Large intestine (tissue), 3 donors: ENCODE measurements at regions not wholly inside any gene's neighbourhood (a gene's known extent, or its start where the extent isn't known, plus 50 kb on each side); places are given as distances from the start of the nearest gene placed in this dataset.
"Not testable (repeated sequence)": the region's sequence is repeated elsewhere in the genome, so short reads cannot be mapped to it uniquely, and the experiment has no call there.

Source experiments
- DNase-seq, 2 donors: peaks; one replicate each; pipeline versions ENCODE4 v3.0.0 to v3.0.0-alpha.2; 2013
- H3K27ac ChIP-seq: one replicate; pipeline ENCODE4 v1.5.1; 2013; ENCODE audit warnings: low read length
- H3K27me3 ChIP-seq: 2 replicates; pipeline ENCODE4 v1.6.1; 2013; ENCODE audit warnings: low read length; ENCODE audit not compliant: control insufficient read depth, insufficient read depth
- H3K36me3 ChIP-seq: 2 replicates; pipeline ENCODE4 v1.6.1; 2013; ENCODE audit warnings: low read length; ENCODE audit not compliant: control insufficient read depth, insufficient read depth
- H3K4me1 ChIP-seq: one replicate; pipeline ENCODE4 v1.6.1; 2013; ENCODE audit warnings: low read length; ENCODE audit not compliant: control insufficient read depth, insufficient read depth
- H3K4me3 ChIP-seq: one replicate; pipeline ENCODE4 v1.5.1; 2013; ENCODE audit warnings: low read length
- H3K9me3 ChIP-seq: one replicate; pipeline ENCODE4 v1.6.1; 2013; ENCODE audit warnings: mild to moderate bottlenecking, low read depth, low read length, moderate library complexity; ENCODE audit not compliant: control insufficient read depth
- WGBS: methylation state at CpG from one replicate; pipeline ENCODE4 v1.1.5; 2013; ENCODE audit warnings: low lambda C conversion rate; ENCODE audit not compliant: insufficient coverage; 5-methylcytosine and 5-hydroxymethylcytosine counted together

DNA sequence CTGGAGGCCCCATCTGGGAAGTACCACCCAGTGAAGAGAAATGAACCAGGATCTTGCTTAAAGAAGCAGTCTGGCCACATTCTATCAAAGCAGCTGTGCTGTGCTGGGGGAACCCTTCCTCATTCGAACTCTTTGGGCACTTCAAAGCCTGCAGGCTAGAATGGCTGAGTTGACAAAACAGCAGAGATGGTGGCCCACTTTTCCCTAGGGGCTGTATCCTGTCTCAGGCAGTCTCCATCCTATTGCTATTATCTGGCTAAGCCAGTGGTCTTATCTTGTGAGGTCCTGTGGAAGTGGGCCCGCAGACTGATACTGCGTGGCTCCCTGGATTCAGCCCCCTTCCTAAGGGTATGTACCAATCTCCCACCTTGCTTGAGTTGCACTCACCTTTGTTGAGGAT lies 114.3 kb downstream of the VSIG4 start:
- Histone ChIP-seq H3K27ac (no peak overlapping the region), H3K4me1 (no peaks in the 10 kb centered on the region), H3K9me3 (no peaks in the 10 kb centered on the region), H3K36me3 (no peaks in the 10 kb centered on the region), H3K4me3 (no peak overlapping the region), H3K27me3 (no peaks in the 10 kb centered on the region)
- WGBS, result no CpG with 5 or more reads among the region's 3 CpGs
- no peak for DNase-seq

DNA sequence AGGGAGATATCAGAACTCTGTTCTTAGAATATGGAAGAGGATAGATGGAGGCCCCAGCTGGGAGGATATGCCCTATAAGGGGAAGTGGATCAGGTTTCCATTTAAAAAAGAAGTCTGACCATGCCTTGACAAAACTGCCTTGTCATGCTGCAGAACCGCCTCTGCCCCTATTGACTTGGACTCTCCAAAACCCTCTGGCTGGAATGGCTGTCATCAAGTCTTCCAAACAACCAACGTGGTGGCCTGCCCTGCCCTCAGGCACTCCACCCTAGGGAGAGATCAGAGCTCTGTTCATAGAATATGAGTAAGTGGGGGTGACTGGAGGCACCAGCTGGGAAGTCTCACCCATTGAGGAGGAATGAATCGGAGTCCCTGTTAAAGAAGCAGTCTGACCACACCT lies 114.9 kb downstream of the VSIG4 start:
- Histone ChIP-seq H3K27me3 (no peaks in the 10 kb centered on the region), H3K27ac (no peak overlapping the region), H3K36me3 (no peaks in the 10 kb centered on the region), H3K4me3 (no peak overlapping the region), H3K4me1 (no peaks in the 10 kb centered on the region), H3K9me3 (no peaks in the 10 kb centered on the region)
- WGBS, result no CpG with 5 or more reads among the region's 3 CpGs
- DNase-seq, result no peak

DNA sequence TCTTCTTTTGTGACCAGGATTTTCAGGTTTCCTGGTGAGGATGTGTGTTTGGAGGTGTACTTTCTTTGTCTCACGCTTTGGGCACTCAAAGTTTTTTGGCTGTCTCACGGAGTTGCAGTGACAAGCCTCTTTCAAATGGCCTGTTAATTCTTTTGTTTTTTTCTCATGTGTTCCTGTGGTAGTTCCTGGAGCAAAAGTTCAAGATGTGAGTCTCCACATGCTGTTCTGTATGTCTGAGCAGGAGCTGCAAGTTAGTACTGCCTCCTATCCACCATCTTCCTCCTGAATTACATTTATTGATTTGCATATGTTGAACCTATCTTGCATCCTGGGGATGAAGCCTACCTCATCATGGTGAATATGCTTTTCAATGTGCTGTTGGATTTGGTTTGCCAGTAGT lies 118.5 kb downstream of the VSIG4 start:
- Histone ChIP-seq H3K27me3 (no peaks in the 10 kb centered on the region), H3K36me3 (no peaks in the 10 kb centered on the region), H3K4me3 (no peak overlapping the region), H3K9me3 (no peaks in the 10 kb centered on the region), H3K4me1 (no peaks in the 10 kb centered on the region), H3K27ac (no peak overlapping the region)
- DNase-seq, result no peak
- WGBS, result no CpG with 5 or more reads among the region's 2 CpGs

DNA sequence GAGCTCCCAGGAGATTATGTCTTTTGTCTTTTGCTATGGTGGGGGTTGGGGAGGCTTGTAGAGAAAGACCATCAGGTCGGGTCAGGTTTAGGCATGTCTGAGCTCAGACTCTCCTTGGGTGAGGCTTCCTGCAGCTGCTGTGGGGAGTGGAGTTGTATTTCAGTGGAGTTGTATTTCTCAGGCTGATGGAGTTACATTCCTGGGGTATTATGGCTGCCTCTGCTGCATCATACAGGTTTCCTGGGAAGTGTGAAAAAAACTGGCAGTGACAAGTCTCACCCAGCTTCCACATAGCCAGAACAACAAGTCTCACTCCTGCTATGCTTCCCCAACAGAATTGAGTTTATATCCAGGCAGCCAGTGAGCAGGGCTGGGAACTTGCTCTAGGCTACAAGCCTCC lies 119.3 kb downstream of the VSIG4 start:
- no peak overlapping the region for H3K4me3 ChIP-seq
- no peaks in the 10 kb centered on the region for H3K4me1 ChIP-seq
- H3K9me3 ChIP-seq, result no peaks in the 10 kb centered on the region
- no peak for DNase-seq
- no peaks in the 10 kb centered on the region for H3K27me3 ChIP-seq
- H3K36me3 ChIP-seq, result no peaks in the 10 kb centered on the region
- no CpG with 5 or more reads among the region's 1 CpG for WGBS
- H3K27ac ChIP-seq, result no peak overlapping the region

DNA sequence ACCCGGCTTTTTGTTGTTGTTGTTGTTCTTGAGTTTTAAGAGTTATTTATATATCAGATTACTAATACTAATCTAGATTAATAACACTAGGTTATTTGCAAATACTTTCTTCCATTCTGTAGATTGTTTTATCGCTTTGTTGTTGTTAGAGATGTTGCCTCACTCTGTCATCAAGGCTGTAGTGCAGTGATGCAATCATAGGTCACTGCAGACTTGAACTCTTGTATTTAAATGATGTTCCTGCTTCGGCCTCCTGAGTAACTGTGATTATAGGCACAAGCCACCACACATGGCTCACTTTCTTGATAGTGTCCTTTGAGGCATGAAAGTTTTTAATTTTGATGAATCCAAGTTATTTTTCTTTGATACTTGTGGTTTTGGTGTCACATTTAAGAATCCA lies 129.0 kb downstream of the VSIG4 start:
- Histone ChIP-seq H3K27me3 (no peaks in the 10 kb centered on the region), H3K36me3 (no peaks in the 10 kb centered on the region), H3K4me3 (no peak overlapping the region), H3K27ac (no peak overlapping the region), H3K4me1 (no peaks in the 10 kb centered on the region), H3K9me3 (no peaks in the 10 kb centered on the region)
- WGBS, result no CpG with 5 or more reads among the region's 3 CpGs
- no peak for DNase-seq

DNA sequence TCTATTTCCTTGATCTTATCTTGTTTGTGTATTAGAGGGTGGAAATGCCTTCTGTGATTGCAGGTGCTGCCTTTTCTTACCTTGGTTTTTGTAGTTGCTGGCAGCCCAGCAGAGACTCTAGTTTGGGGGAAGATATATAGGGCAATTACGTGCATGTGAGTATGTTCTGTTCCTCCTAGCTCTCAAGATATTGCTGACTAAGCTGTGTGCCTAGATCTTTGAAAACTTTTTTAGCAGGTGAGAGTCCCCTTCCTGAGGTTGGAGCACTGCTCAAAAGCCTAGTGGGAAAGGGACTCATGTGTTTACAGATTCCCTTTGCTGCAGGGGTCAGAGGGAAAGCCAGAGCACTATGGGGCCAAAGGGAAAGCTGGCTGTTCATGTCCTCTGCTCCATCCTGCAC lies 136.1 kb downstream of the VSIG4 start:
- WGBS, result no CpG with 5 or more reads among the region's 1 CpG
- no peaks in the 10 kb centered on the region for H3K36me3 ChIP-seq
- no peak overlapping the region for H3K4me3 ChIP-seq
- DNase-seq, result no peak
- H3K27ac ChIP-seq, result no peak overlapping the region
- H3K4me1 ChIP-seq, result no peaks in the 10 kb centered on the region
- H3K9me3 ChIP-seq, result no peaks in the 10 kb centered on the region
- H3K27me3 ChIP-seq, result no peaks in the 10 kb centered on the region

DNA sequence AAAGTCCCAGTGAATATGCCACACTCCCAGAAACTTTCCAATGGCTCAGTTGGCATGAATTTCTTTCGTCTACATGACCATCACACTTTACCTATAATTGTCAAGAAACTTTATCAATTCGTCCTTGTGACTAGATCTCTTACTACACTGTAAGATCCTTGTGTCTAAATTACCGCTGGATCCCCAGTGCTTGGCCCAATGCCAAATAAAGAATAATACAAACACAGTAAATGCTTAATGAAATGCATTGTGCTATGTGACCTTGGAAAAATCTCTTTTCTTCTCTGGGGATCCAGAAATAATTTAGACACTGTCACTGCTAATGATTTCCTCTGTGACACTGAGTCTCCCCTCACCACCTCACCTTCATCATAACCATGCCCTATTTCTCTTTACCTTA lies 137.9 kb downstream of the VSIG4 start:
- Histone ChIP-seq H3K27me3 (no peaks in the 10 kb centered on the region), H3K36me3 (no peaks in the 10 kb centered on the region), H3K4me3 (no peak overlapping the region), H3K27ac (no peak overlapping the region), H3K4me1 (no peaks in the 10 kb centered on the region), H3K9me3 (no peaks in the 10 kb centered on the region)
- DNase-seq, result no peak
- no CpG with 5 or more reads among the region's 3 CpGs for WGBS

DNA sequence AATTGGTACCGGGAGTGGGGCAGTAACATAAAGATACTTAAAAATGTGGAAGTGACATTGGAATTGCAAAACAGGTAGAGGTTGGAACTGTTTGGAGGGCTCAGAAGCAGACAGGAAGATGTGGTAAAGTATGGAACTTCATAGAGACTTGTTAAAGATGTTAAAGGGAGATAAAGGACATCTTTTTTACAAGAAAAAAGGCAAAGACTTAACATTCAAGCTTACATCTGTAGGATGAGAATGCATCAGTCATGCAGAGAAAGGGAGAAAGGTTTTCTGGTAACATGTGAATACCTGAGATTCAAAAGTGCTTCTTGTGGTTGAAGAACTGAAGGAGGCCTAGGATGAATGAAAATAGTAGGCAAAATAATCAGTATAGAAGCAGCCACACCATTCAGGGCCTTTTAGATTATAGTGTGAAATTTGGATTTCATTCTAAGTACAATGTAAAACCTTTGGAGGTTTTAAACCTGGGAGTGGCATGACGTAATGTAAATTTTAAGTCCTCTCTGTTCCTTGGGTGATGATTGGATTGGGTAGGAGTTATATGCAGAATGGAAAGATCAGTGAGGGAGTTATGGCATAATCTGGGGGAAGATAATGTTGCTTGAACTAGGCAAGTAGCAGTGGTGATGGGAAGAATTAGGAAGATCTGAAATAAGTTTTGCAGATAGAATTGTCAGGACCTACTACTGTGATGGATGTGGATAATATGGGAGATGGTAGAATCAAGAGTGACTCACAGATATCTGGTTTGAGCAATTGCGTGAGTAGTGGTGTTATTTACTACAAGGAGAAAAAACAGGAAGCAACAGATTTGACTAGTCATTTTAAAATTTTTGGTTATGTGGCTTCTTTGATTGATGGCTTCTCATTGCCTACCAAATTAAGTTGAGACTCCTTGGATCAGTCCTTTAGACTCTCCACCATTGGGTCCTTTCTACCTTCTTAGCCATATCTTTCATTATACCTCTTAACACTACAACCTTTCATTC lies 138.7 kb downstream of the VSIG4 start:
- Histone ChIP-seq H3K27me3 (no peaks in the 10 kb centered on the region), H3K36me3 (no peaks in the 10 kb centered on the region), H3K9me3 (no peaks in the 10 kb centered on the region), H3K4me3 (no peak overlapping the region), H3K4me1 (no peaks in the 10 kb centered on the region), H3K27ac (no peak overlapping the region)
- WGBS, result no CpG with 5 or more reads among the region's 3 CpGs
- DNase-seq, result no peak

DNA sequence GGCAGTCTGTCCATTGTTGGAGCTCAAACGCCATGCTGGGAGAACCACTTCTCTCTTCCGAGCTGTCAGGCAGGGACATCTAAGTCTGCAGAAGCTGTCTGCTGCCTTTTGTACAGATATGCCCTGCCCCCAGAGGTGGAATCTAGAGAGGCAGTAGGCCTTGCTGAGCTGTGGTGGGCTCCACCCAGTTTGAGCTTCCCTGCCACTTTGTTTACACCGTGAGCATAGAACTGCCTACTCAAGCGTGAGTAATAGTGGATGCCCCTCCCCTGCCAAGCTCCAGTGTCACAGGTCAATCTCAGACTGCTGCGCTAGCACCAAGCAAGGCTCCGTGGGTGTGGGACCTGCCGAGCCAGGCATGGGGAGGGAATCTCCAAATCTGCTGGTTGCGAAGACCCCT lies 145.7 kb downstream of the VSIG4 start:
- WGBS, result no CpG with 5 or more reads among the region's 8 CpGs

DNA sequence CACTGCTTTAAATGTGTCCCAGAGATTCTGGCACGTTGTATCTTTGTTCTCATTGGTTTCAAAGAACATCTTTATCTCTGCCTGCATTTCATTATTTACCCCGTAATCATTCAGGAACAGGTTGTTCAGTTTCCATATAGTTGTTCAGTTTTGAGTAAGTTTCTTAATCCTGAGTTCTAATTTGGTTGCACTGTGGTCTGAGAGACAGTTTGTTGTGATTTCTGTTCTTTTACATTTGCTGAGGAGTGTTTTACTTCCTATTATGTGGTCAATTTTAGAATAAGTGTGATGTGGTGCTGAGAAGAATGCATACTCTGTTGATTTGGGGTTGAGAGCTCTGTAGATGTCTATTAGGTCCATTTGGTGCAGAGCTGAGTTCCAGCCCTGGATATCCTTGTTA lies 148.1 kb downstream of the VSIG4 start:
- H3K9me3 ChIP-seq, DNase-seq, H3K27ac ChIP-seq, H3K27me3 ChIP-seq, H3K36me3 ChIP-seq, H3K4me3 ChIP-seq, H3K4me1 ChIP-seq: not testable (repeated sequence)
- WGBS, result no CpG with 5 or more reads among the region's 2 CpGs

More for the DNA sequence above, 145.7 kb downstream of the VSIG4 start:
- no peaks in the 10 kb centered on the region for H3K27me3 ChIP-seq
- no peaks in the 10 kb centered on the region for H3K36me3 ChIP-seq
- no peak overlapping the region for H3K27ac ChIP-seq
- H3K4me3 ChIP-seq, result no peak overlapping the region
- H3K4me1 ChIP-seq, result no peaks in the 10 kb centered on the region
- DNase-seq, result no peak
- H3K9me3 ChIP-seq, result no peaks in the 10 kb centered on the region

DNA sequence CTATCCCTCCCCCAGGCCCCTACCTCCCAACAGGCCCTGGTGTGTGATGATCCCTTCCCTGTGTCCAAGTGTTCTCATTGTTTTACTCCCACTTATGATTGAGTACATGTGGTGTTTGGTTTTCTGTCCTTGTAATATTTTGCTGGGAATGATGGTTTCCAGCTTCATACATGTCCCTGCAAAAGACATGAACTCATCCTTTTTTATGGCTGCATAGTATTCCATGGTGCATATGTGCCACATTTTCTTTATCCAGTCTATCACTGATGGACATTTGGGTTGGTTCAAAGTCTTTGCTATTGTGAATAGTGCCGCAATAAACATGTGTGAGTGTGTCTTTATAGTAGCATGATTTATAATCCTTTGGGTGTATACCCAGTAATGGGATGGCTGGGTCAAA lies 151.7 kb downstream of the VSIG4 start:
- not testable (repeated sequence) for H3K4me1 ChIP-seq, H3K4me3 ChIP-seq, H3K9me3 ChIP-seq, H3K36me3 ChIP-seq, H3K27me3 ChIP-seq, H3K27ac ChIP-seq, DNase-seq
- WGBS, result no CpG with 5 or more reads among the region's 1 CpG
